ENCODE measurements at regions not wholly inside any gene's neighbourhood (a gene's known extent, or its start where the extent isn't known, plus 50 kb on each side); places are given as distances from the start of the nearest gene placed in this dataset.

- no peak for TF ChIP-seq CTCF (IDR thresholded peaks at IDR 0.05; ENCODE audit: extremely low read depth, low read depth, low read length)
- Histone ChIP-seq H3K4me1 (ENCODE audit: insufficient read depth, low read length) (peaks cover 9% of the 10 kb centered on the region), H3K27ac (ENCODE audit: low read depth, low read length) (no peak overlapping the region)
Measured at GRCh38 chr16:77591347-77591746, 131.0 kb upstream of the NUDT7 start.

DNA sequence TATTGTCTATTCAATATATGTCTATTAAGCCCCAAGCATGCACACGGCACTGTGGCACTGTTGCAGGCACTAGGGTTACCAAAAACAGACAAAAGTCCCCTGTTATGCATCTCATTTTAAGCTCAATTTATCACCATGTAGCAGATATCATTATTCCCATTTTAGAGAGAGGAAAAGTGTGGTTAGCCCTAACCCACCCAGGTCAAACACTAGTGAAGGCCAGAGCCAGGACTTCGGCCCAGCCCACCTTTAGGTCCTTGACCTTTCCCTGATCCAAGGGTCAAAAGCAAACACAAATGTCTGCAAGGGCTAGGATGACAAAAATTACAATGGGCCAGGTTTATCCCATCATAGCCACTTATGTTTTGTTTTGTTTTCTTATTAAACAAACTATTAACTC lies 130.3 kb upstream of the NUDT7 start:
- H3K4me2 ChIP-seq (ENCODE audit: insufficient read depth, low read length) = no peak overlapping the region
- H3K9me3 ChIP-seq (ENCODE audit: low read depth, low read length) = no peaks in the 10 kb centered on the region
- H2AFZ ChIP-seq (ENCODE audit: low read length) = no peak overlapping the region
- DNase-seq (ENCODE audit: insufficient read length, low spot score, missing footprints) = no peak
- H3K36me3 ChIP-seq (ENCODE audit: insufficient read depth, low read length) = no peaks in the 10 kb centered on the region
- no peak overlapping the region for H3K4me3 ChIP-seq (ENCODE audit: insufficient read depth, low read length)
- H3K27me3 ChIP-seq (ENCODE audit: insufficient read depth, low read length) = peaks cover 4% of the 10 kb centered on the region
- H3K4me1 ChIP-seq (ENCODE audit: insufficient read depth, low read length) = peaks cover 15% of the 10 kb centered on the region
- H3K27ac ChIP-seq (ENCODE audit: low read depth, low read length) = no peak overlapping the region
- no peaks in the 10 kb centered on the region for H3K79me2 ChIP-seq (ENCODE audit: insufficient read depth, low read length)
- no peaks in the 10 kb centered on the region for H4K20me1 ChIP-seq (ENCODE audit: insufficient read depth, low read length)
- TF ChIP-seq CTCF (IDR thresholded peaks at IDR 0.05; ENCODE audit: extremely low read depth, low read depth, low read length) = no peak

More at GRCh38 chr16:77591347-77591746, 131.0 kb upstream of the NUDT7 start:
- no peaks in the 10 kb centered on the region for H3K79me2 ChIP-seq (ENCODE audit: insufficient read depth, low read length)
- no peaks in the 10 kb centered on the region for H3K9me3 ChIP-seq (ENCODE audit: low read depth, low read length)
- no peak overlapping the region for H2AFZ ChIP-seq (ENCODE audit: low read length)
- H3K4me2 ChIP-seq (ENCODE audit: insufficient read depth, low read length) = no peak overlapping the region
- no peaks in the 10 kb centered on the region for H3K36me3 ChIP-seq (ENCODE audit: insufficient read depth, low read length)
- H3K4me3 ChIP-seq (ENCODE audit: insufficient read depth, low read length) = no peak overlapping the region
- no peak for DNase-seq (ENCODE audit: insufficient read length, low spot score, missing footprints)
- peaks cover 4% of the 10 kb centered on the region for H3K27me3 ChIP-seq (ENCODE audit: insufficient read depth, low read length)
- no peaks in the 10 kb centered on the region for H4K20me1 ChIP-seq (ENCODE audit: insufficient read depth, low read length)

GRCh38 chr16:77594057-77594456 lies 128.3 kb upstream of the NUDT7 start:
- no peak overlapping the region for H3K27ac ChIP-seq (ENCODE audit: low read depth, low read length)
- TF ChIP-seq CTCF (IDR thresholded peaks at IDR 0.05; ENCODE audit: extremely low read depth, low read depth, low read length) = no peak
- H3K9me3 ChIP-seq (ENCODE audit: low read depth, low read length) = no peaks in the 10 kb centered on the region
- H3K4me2 ChIP-seq (ENCODE audit: insufficient read depth, low read length) = no peak overlapping the region
- H4K20me1 ChIP-seq (ENCODE audit: insufficient read depth, low read length) = no peaks in the 10 kb centered on the region
- H3K4me1 ChIP-seq (ENCODE audit: insufficient read depth, low read length) = peaks cover 15% of the 10 kb centered on the region
- DNase-seq (ENCODE audit: insufficient read length, low spot score, missing footprints) = no peak
- H3K79me2 ChIP-seq (ENCODE audit: insufficient read depth, low read length) = no peaks in the 10 kb centered on the region
- H3K4me3 ChIP-seq (ENCODE audit: insufficient read depth, low read length) = no peak overlapping the region
- H3K36me3 ChIP-seq (ENCODE audit: insufficient read depth, low read length) = no peaks in the 10 kb centered on the region
- H3K27me3 ChIP-seq (ENCODE audit: insufficient read depth, low read length) = peaks cover 7% of the 10 kb centered on the region
- H2AFZ ChIP-seq (ENCODE audit: low read length) = no peak overlapping the region

DNA sequence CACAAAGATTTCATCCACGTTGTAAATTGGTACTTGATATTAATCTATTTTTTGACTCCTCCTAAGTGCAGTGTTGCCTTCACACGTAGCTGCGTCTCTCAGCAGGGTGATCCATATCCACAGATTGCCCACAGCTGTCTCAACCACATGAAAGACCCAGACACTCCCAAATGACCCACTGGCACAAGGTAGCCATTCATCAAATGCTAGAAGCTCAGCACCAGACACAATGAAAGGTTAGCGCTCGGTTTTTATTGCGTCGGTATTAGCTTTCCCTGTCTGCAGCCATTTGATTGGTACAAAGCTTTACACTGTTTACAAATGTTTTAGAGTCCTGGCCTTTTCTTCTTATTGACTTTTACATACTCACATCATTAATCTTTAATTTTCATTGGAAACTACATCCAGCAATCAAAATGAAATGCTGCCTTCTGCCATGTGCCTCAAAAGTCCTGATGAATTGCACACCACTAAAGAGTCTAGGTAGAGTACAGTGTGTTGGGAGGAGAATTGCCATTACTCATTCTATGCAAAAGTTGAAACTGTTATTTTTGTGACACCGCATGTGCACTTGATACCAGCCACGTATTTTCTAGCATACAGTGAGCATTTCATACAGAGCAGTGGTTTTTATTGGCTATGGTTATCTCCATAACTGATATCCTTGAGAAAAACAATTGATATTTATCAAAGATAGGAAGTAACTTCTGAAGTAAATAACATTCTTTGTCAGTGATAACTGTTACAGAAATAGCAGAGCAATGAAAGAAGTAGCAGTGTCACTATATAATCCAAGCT lies 127.3 kb upstream of the NUDT7 start:
- Histone ChIP-seq H3K4me3 (ENCODE audit: insufficient read depth, low read length) (no peak overlapping the region), H4K20me1 (ENCODE audit: insufficient read depth, low read length) (no peaks in the 10 kb centered on the region), H3K79me2 (ENCODE audit: insufficient read depth, low read length) (no peaks in the 10 kb centered on the region), H2AFZ (ENCODE audit: low read length) (no peak overlapping the region), H3K4me1 (ENCODE audit: insufficient read depth, low read length) (peaks cover 13% of the 10 kb centered on the region), H3K27me3 (ENCODE audit: insufficient read depth, low read length) (peaks cover 7% of the 10 kb centered on the region), H3K27ac (ENCODE audit: low read depth, low read length) (no peak overlapping the region), H3K9me3 (ENCODE audit: low read depth, low read length) (no peaks in the 10 kb centered on the region), H3K36me3 (ENCODE audit: insufficient read depth, low read length) (no peaks in the 10 kb centered on the region), H3K4me2 (ENCODE audit: insufficient read depth, low read length) (no peak overlapping the region)
- no peak for DNase-seq (ENCODE audit: insufficient read length, low spot score, missing footprints)
- TF ChIP-seq CTCF (IDR thresholded peaks at IDR 0.05; ENCODE audit: extremely low read depth, low read depth, low read length) = no peak
